ENCODE measurements at regions not wholly inside any gene's neighbourhood (a gene's known extent, or its start where the extent isn't known, plus 50 kb on each side); places are given as distances from the start of the nearest gene placed in this dataset.

- Histone ChIP-seq H3K36me3 (ENCODE audit: insufficient read depth, low read length) (no peaks in the 10 kb centered on the region), H3K79me2 (ENCODE audit: insufficient read depth, low read length) (no peaks in the 10 kb centered on the region), H3K4me2 (ENCODE audit: low read depth, low read length, poor library complexity, severe bottlenecking) (no peak overlapping the region)
Observed at GRCh38 chr5:71893451-71893850, 174.4 kb downstream of the CARTPT start.

GRCh38 chr5:71894091-71894490, 175.0 kb downstream of the CARTPT start:
- Histone ChIP-seq H3K9ac (ENCODE audit: low read depth, low read length, poor library complexity, severe bottlenecking) (no peak overlapping the region), H3K4me3 (ENCODE audit: low read length, poor library complexity, severe bottlenecking) (no peak overlapping the region), H3K4me1 (ENCODE audit: insufficient read depth, low read length, poor library complexity, severe bottlenecking) (no peaks in the 10 kb centered on the region), H4K20me1 (ENCODE audit: insufficient read depth, low read length, poor library complexity, severe bottlenecking) (no peaks in the 10 kb centered on the region), H3F3A (ENCODE audit: low read depth) (no peaks in the 10 kb centered on the region), H3K79me2 (ENCODE audit: insufficient read depth, low read length) (no peaks in the 10 kb centered on the region), H3K36me3 (ENCODE audit: insufficient read depth, low read length) (no peaks in the 10 kb centered on the region), H3K4me2 (ENCODE audit: low read depth, low read length, poor library complexity, severe bottlenecking) (no peak overlapping the region), H3K9me2 (replicated peaks; ENCODE audit: low read depth, low read length) (no peaks in the 10 kb centered on the region), H3K27me3 (ENCODE audit: insufficient read depth, low read length, poor library complexity, severe bottlenecking) (peaks cover 14% of the 10 kb centered on the region), H3K9me3 (ENCODE audit: insufficient read depth, low read depth, low read length) (no peaks in the 10 kb centered on the region), H2AFZ (ENCODE audit: low read length) (no peak overlapping the region)
- no peak for TF ChIP-seq CTCF (conservative IDR thresholded peaks at IDR 0.05; ENCODE audit: low read length)
- no peak for TF ChIP-seq EZH2phosphoT487 (IDR thresholded peaks at IDR 0.05; ENCODE audit: borderline replicate concordance)

More at GRCh38 chr5:71893451-71893850, 174.4 kb downstream of the CARTPT start:
- TF ChIP-seq EZH2phosphoT487 (IDR thresholded peaks at IDR 0.05; ENCODE audit: borderline replicate concordance) (no peak), CTCF (conservative IDR thresholded peaks at IDR 0.05; ENCODE audit: low read length) (no peak)
- H4K20me1 ChIP-seq (ENCODE audit: insufficient read depth, low read length, poor library complexity, severe bottlenecking), result no peaks in the 10 kb centered on the region
- no peak overlapping the region for H3K9ac ChIP-seq (ENCODE audit: low read depth, low read length, poor library complexity, severe bottlenecking)
- H3K4me1 ChIP-seq (ENCODE audit: insufficient read depth, low read length, poor library complexity, severe bottlenecking), result no peaks in the 10 kb centered on the region
- no peaks in the 10 kb centered on the region for H3K9me3 ChIP-seq (ENCODE audit: insufficient read depth, low read depth, low read length)
- peaks cover 20% of the 10 kb centered on the region for H3K27me3 ChIP-seq (ENCODE audit: insufficient read depth, low read length, poor library complexity, severe bottlenecking)
- no peaks in the 10 kb centered on the region for H3K9me2 ChIP-seq (replicated peaks; ENCODE audit: low read depth, low read length)
- no peak overlapping the region for H3K4me3 ChIP-seq (ENCODE audit: low read length, poor library complexity, severe bottlenecking)
- H3F3A ChIP-seq (ENCODE audit: low read depth), result no peaks in the 10 kb centered on the region
- no peak overlapping the region for H2AFZ ChIP-seq (ENCODE audit: low read length)

GRCh38 chr5:71895546-71895945, 176.5 kb downstream of the CARTPT start:
- TF ChIP-seq EZH2phosphoT487 (IDR thresholded peaks at IDR 0.05; ENCODE audit: borderline replicate concordance) (no peak), CTCF (conservative IDR thresholded peaks at IDR 0.05; ENCODE audit: low read length) (no peak)
- Histone ChIP-seq H3K4me1 (ENCODE audit: insufficient read depth, low read length, poor library complexity, severe bottlenecking) (no peaks in the 10 kb centered on the region), H3K4me2 (ENCODE audit: low read depth, low read length, poor library complexity, severe bottlenecking) (no peak overlapping the region), H3K4me3 (ENCODE audit: low read length, poor library complexity, severe bottlenecking) (no peak overlapping the region), H3F3A (ENCODE audit: low read depth) (no peaks in the 10 kb centered on the region), H2AFZ (ENCODE audit: low read length) (no peak overlapping the region), H3K9me2 (replicated peaks; ENCODE audit: low read depth, low read length) (no peaks in the 10 kb centered on the region), H3K9ac (ENCODE audit: low read depth, low read length, poor library complexity, severe bottlenecking) (no peak overlapping the region), H3K27me3 (ENCODE audit: insufficient read depth, low read length, poor library complexity, severe bottlenecking) (no peaks in the 10 kb centered on the region), H3K36me3 (ENCODE audit: insufficient read depth, low read length) (no peaks in the 10 kb centered on the region), H4K20me1 (ENCODE audit: insufficient read depth, low read length, poor library complexity, severe bottlenecking) (no peaks in the 10 kb centered on the region), H3K79me2 (ENCODE audit: insufficient read depth, low read length) (no peaks in the 10 kb centered on the region), H3K9me3 (ENCODE audit: insufficient read depth, low read depth, low read length) (no peaks in the 10 kb centered on the region)

Measured in Loucy (cell line).